UCSD-AML1 (cell line): ENCODE measurements at regions not wholly inside any gene's neighbourhood (a gene's known extent, or its start where the extent isn't known, plus 50 kb on each side); places are given as distances from the start of the nearest gene placed in this dataset.
"Not testable (repeated sequence)": the region's sequence is repeated elsewhere in the genome, so short reads cannot be mapped to it uniquely, and the experiment has no call there.

Source experiments
- DNase-seq: peaks from one replicate; lab custom pipeline; 2025; ENCODE audit not compliant: unreplicated experiment; lab: John Stamatoyannopoulos, UW

GRCh38 chr4:110424144-110424543 lies 51.8 kb upstream of the ENPEP start:
- no peak for DNase-seq

GRCh38 chr4:110418641-110419040 lies 57.3 kb upstream of the ENPEP start:
- DNase-seq = no peak

GRCh38 chr4:110417136-110417535 lies 58.8 kb upstream of the ENPEP start:
- DNase-seq = no peak

GRCh38 chr4:110415478-110415877 lies 60.5 kb upstream of the ENPEP start:
- DNase-seq = no peak

- DNase-seq = no peak
Measured at GRCh38 chr4:110415041-110415440, 60.9 kb upstream of the ENPEP start.

- no peak for DNase-seq
Measured at GRCh38 chr4:110414561-110414920, 61.4 kb upstream of the ENPEP start.

- DNase-seq = not testable (repeated sequence)
Measured at GRCh38 chr4:110413807-110414560, 62.0 kb upstream of the ENPEP start.

GRCh38 chr4:110412354-110413065 lies 63.4 kb upstream of the ENPEP start:
- no peak for DNase-seq

- DNase-seq = no peak
Measured at GRCh38 chr4:110411574-110412011, 64.4 kb upstream of the ENPEP start.

GRCh38 chr4:110410853-110411573 lies 64.9 kb upstream of the ENPEP start:
- DNase-seq = not testable (repeated sequence)

- no peak for DNase-seq
Measured at GRCh38 chr4:110400086-110400485, 75.9 kb upstream of the ENPEP start.

- DNase-seq = not testable (repeated sequence)
Measured at GRCh38 chr4:110399046-110399445, 76.9 kb upstream of the ENPEP start.

- DNase-seq = no peak
Measured at GRCh38 chr4:110396963-110397362, 79.0 kb upstream of the ENPEP start.

- no peak for DNase-seq
Measured at GRCh38 chr4:110395421-110395820, 80.5 kb upstream of the ENPEP start.

- DNase-seq = no peak
Measured at GRCh38 chr4:110394871-110395270, 81.1 kb upstream of the ENPEP start.

GRCh38 chr4:110381784-110382183 lies 94.2 kb upstream of the ENPEP start:
- DNase-seq = no peak

- no peak for DNase-seq
Measured at GRCh38 chr4:110372485-110372884, 103.5 kb upstream of the ENPEP start.

- DNase-seq = no peak
Measured at GRCh38 chr4:110371016-110371770, 104.8 kb upstream of the ENPEP start.

- no peak for DNase-seq
Measured at GRCh38 chr4:110368409-110368808, 107.5 kb upstream of the ENPEP start.

- no peak for DNase-seq
Measured at GRCh38 chr4:110367156-110367555, 108.8 kb upstream of the ENPEP start.

- DNase-seq = no peak
Measured at GRCh38 chr4:110365761-110366160, 110.2 kb upstream of the ENPEP start.
